EH (cell line): ENCODE measurements at regions not wholly inside any gene's neighbourhood (a gene's known extent, or its start where the extent isn't known, plus 50 kb on each side); places are given as distances from the start of the nearest gene placed in this dataset.

ENCODE experiments used
- DNase-seq: peaks from one replicate; pipeline ENCODE4 v3.0.0-alpha.2; 2015; ENCODE audit warnings: low read depth

DNA sequence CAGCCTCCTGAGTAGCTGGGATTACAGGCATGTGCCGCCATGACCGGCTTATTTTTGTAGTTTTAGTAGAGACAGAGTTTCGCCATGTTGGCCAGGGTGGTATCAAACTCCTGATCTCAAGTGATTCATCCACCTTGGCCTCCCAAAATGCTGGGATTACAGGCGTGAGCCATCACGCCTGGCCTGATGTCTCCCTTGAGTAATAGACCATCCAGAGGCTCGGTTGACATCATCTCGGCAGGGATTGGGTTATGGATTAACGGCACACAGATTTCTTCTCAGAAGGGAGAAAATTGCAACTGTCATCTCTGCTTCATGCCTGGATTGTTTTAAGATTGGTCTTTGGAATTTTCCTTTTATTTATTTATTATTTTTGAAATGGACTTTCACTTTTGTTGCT lies 239.2 kb upstream of the LARGE1 start:
- no peak for DNase-seq

DNA sequence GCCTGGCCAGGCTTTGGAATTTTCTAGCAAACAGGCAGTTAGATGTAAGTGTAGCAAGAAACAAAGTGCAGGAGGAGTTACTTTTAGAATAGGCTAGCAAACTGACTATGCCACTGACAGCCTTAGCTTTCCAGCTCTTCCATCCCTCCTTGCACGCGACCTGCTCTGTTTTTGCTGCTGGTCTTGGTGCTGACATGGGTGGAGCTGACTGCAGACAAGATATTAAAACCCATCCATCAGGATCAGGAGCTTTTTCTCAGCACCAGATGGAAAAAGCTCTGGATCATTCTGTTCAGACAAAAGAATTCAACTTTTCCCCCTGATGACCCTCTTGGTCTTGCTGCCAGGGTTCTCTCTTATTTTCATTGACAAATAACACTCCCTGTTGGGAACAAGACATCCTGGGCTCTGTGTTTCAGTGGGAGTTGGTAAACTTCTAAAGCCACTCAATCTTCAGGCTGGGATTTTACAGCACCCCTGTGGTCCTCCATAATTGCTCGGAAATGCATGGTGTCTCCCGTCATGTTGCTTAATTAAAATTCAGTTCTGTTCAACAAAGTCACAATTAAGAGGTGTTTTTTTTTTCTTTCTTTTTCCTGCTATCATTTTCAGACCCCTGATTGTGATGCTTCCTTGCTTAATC lies 240.0 kb upstream of the LARGE1 start:
- no peak for DNase-seq

DNA sequence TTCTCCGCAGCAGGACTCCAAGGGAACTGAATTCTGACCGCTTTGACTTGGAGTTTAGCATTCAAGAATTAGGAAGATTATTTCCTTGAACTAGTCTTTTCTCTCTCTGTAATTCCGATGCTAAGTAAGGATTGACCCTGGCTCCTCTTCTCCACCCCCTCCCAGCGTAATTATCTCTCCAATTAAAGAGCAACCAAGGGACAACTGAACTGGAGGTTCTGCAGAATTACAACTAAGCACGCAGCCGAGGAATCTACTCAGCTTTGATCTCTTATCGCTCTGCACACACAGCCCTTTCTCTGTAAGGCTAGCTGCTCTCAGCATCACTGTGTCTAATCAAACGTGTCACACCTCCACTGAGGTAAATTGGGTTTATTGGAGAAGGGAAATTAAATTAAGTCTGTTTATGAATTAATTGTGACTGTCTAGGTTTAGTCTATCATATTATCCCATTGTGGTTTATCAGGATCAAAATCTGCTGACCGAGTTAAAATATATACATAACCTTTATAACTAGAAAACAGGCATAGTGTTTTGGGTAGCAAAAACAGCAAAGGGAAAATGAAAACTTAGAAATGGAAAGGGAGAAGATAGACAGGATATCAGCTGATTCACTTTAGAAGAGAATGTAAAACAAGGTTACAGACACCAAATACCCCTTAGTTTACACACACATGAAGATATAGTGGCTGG lies 241.3 kb upstream of the LARGE1 start:
- no peak for DNase-seq

DNA sequence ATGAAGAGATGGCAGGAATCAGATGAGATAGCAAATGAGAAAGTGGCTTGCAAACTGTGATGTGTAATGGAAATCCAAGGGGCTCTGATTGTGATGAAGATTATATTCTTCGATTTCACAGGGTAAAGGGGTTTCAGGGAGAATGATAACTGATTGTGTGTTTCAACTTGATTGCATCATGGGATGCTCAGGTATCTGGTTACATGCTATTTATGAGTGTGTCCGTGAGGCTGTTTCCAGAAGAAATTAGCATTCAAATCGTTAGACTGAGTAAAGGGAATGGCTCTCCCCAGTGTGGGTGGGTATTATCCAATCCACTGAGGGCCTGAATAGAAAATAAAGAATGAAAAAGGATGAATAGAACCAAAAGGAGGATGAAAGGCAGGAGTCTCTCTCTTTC lies 278.7 kb upstream of the LARGE1 start:
- no peak for DNase-seq

DNA sequence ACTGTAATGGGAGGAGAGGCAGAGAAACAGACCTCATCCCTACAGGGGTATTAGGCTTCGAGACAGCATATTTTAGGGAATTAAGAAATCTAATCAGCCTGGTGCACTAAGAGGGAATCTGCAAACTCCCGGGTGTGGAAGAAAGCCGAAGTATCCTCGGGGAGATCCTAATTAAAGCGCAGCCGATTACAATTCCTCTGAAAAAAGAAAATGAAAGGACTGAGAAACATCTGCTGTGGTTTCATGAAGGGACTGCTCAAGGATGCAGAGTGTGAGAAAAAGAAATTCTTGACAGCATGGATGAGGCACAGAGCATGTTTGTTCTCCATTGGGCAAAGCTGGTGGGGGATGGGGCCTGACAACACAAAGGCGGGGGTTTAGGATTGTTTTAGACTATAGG lies 290.0 kb upstream of the LARGE1 start:
- DNase-seq, result no peak

DNA sequence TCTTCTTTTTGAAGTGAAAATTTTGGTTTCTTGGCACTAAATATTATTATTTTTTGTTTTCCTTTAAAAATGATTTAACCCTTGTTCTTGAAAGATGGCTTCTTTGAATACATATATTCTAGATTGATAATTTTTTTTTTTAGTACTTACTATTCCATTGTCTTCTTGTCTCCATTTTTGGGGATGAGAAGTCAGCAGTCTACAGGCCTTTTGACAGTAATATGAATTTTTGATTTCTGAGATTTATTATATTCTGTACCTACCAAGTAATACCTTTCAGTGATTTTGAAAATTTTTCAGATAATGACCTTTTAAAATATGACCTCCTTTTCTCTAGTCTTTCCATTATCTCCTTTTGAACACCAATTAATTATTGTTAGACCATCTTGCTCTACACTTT lies 294.1 kb upstream of the LARGE1 start:
- DNase-seq, result no peak

DNA sequence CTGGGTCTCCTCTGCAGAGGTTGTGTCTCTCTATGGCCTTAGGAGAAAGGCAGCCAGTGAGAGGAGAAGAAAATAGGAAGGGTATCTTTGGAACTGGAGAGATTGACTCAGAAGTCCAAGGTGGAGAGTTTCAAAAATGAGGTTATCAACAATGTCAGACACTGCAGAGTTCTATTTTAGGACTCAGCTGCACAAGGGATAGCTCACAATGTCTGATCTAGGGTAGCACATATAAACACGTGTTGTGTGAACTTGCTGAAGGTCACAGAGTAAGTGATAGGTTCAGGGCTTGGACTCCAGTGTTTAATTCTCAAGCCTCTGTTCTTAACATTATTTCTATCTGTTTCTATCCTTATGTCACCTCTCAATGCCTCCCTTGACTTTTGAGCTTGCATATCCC lies 305.0 kb upstream of the LARGE1 start:
- DNase-seq, result no peak

DNA sequence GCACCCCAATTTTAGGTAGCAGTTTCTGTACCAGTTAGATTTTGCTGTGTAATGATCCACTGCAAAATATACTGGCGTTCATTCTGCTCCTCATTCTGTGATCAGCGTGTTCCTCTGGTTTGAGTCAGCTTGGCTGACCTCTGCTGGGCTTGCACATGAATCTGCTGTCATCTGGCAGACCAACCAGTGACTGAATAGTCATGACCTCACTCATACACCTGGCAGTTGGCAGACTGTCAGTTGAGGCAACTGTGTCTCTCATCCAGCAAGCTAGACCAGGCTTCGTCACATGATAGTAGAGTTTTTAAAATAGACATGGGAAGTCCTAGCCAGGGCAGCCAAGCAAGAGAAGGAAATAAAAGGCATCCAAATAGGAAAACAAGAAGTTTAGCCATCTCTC lies 316.3 kb upstream of the LARGE1 start:
- no peak for DNase-seq

DNA sequence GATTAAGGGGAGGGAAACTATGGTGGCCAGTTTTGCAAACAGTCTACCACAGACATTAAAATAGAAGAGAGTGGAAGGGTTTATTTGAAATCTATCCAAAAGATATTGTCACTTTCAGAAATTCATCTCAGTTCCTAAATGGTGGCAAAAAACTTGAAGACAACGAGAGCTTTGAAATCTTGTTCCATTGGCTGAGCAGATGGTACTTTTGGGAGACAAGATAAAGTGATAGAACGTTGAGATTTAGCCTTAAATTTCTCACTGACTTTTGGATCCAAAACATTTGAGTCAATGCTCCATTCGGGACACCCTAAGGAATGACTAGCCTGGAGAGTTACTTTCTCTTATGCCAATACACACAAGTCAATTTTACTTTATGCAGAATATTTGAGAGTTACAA lies 319.1 kb upstream of the LARGE1 start:
- no peak for DNase-seq

DNA sequence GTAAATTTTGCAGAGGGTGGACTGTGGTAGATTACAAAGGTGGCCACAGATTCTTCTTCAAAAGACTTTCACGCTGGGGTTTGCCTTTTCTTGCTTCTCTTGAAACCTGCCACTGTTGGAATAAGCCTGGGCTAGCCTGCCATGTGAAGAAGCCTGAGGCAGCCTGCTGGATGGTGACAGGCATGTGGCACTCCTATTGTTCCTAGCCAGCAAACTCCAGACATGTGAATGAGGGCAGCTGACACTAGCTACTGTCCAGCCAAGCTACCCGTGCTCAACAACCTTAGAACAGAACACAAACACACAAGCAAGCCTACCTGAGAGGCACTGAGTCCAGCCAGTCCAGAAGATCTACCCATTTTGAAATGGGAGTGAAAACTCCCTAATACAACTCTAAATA lies 322.7 kb upstream of the LARGE1 start:
- DNase-seq, result no peak

DNA sequence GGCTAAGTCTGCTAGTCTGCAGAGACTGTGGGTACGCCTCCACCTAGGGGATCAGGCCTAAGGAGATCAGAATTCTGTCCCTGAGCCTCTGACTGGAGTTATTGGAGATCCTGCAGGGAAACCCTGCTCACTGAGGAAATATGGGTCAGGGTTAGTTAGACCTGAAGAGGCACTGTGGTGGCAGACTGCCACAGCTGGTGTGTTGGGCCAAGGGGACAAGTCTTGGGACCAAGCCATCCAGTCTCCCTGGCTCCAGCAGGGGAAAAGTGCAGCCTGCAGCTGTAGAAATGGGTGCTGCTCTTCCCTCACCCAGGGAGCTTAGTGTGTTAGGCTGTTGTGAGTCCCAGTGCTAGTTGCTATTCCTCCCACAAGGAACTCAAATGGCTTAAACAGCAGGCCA lies 334.8 kb upstream of the LARGE1 start:
- no peak for DNase-seq

DNA sequence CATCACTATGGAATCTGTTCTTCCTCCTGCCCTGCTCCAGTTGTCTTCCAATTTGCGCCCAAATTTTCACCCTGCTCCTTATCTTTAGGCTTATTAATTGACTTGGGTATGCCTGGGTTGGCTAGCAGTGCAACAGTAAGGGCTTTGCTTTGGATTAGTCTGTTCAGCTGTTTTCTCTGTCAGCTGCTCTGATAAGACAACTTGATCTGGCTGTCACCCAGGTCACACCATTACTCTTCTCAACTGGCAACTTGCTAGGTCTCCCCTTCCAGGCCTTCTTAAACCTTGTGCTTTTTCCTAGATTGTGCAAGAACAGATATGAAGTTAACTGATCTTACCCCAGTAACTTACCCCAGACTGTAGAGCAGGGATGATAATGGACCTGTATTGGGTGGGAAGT lies 357.8 kb upstream of the LARGE1 start:
- DNase-seq, result no peak

DNA sequence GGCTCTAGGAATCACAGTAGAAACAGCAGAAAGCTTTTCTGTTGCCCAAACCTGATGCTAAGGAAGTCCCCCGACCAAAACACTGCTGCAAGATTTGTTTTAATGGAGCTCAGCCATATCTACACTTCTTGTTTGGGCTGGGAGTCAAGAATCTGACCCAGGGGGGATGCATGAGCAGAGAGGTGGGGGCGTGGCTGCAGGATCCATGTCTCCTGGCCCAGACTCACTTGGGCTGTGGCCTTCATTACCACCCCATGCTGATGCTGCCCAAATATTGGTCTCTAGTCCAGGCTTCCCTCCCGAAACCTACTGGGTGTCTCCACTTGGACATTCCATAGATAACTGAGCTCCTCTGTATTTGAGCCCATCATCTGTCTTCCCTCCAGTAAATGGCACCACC lies 361.5 kb upstream of the LARGE1 start:
- no peak for DNase-seq

DNA sequence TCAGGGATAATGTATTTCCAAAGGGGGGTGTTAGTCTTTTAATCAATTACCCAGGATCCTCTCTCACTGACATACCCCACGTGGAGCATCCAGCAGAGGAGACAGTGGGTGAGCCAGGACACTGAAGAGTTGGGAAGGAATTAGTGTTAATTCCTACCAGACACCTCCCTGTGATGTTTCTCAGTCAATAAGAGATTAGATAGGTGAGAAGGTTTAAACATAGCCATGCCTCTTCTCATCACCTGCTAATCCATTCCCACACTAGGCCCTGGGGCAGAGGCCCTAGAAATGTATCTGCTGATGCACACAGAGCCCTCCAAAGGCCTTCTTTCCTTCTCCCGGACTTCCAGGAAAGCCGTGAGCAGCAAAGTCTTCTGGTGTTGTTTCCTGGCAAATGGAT lies 363.6 kb upstream of the LARGE1 start:
- DNase-seq, result no peak

DNA sequence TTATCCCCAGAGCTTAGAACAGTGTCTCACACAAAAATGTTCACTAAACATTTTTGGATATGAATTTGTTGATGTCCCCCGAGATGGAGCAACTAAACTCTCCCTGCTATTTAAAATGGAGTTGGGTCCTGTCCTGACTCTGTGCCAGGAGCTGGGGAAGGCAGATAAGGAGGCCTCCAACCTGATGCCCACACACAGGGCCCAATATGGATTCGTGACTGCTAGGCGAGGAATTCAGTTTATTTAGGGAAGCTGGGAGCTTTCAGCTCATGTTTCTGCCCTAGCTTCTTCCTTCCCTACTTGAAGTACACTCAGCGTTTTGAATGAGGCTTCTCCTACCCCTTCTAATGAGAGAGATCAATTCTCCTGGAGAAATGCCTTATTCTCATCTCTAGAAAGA lies 373.0 kb upstream of the LARGE1 start:
- no peak for DNase-seq

DNA sequence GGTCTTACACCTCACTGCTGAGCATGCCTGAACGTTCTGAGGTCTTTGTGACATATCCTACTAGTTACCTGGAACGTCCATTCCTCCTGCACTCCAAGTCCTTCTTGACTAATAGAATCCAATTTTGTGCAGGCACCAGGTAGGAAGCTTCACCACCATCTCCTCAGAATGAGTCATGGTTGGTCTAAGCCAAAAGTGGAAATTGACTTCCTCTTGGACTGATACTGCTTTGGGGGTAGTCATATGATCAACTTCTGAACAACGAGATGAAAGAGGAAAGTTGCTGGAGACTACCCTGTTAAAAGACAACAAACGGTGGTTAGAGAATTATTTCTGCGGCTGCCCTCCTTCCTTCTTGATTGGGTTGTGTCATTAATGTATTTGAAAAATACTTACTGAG lies 374.2 kb upstream of the LARGE1 start:
- no peak for DNase-seq

DNA sequence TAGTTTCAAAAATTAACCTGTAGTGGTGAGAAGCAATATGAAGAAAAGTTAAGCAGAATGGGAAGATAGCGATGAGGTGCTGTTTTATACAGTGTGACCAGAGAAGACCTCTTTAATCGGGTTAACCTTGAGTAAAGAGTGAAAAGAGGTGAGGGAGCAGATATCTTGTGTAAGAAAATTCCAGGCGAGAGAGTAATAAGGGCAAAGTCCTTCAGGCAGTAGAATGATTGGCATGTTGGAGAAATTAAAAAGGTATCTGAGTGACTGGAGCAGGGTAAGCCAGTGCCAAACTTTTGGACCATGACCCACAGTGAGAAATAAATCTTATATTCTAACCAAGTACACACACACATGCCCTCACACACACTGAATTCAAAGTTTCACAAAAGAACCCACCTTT lies 374.7 kb upstream of the LARGE1 start:
- no peak for DNase-seq

DNA sequence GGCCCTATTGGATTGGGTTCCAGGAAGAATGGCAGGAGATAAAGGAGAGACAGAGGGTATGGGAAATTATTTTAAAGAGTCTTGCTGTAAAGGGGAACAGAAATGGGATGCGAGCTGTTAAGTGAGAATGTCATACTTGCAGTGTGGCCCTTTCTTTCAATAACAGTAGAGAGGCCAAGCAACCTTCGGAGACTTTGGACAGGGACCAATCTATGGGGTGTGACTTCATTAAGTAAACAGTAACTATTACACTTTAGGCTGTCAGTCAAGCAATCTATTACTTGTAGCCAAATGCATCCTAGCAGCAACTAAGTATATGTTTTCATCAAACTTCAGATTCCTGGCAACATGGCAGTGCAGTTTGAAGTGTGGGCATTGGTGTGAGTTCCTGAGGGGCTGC lies 376.2 kb upstream of the LARGE1 start:
- DNase-seq, result no peak

DNA sequence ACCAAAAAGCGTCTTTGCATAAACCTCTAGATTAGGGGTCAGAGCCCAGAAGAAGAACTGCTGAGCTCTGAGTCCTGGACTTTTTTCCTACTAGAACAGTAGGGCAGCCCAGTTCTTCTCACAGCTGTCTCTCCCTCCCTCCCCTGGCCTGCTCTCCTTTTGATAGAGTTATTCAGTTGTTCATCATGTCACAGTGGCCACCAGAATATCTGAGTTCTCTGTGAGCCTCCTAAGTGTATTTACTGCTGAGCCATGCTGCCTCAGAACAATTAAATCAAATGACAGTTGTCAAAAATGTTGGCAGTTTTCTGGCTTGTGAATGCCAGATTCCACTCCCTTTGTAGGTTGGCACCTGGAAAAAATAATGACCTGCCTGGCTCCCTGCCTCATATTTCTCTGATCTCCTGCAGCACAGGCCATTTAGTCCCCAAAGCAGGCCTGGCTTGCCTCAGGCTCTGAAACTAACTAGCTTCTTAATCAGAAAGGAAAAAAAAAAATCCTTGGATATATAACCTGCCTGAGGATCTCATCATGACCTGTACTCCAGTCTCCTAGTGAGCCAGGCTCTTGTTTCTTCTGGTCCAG lies 377.4 kb upstream of the LARGE1 start:
- DNase-seq, result no peak

DNA sequence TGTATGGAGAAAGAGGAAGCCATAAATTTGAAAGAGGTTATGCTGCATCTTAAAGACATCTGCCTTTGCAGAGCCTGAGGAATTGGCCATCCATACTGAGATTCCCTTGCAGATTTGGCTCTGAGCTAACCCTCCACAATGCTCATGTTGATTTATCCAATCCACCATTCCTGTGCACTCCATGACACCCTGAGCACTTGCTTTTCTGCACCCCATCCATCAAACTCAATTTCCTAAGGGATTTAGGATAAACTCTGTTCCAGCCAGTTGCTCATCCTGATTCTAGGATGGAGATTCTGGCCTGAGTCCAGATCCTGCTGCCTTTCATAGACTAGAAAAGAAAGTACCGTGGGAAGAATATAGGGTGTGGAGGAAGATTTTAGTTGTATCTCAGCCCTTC lies 379.2 kb upstream of the LARGE1 start:
- no peak for DNase-seq

DNA sequence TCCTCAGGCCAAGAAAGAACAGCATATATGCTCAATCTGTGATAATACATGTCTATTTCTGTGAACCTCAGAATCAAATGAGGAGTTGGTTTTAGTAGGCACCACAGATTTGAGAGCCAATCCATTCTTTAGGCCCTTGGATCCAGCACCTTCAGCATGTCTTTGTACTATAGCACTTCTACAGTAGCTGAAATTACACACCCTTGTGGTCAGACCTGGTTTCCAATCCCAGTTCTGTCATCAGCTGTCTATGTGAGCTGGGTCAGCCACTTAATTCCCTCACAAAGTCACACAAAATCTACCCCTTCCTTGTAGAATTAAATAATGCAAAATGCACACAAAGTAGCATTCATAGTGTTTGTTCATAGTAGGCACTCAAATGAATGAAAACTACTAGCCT lies 381.3 kb upstream of the LARGE1 start:
- DNase-seq, result no peak

DNA sequence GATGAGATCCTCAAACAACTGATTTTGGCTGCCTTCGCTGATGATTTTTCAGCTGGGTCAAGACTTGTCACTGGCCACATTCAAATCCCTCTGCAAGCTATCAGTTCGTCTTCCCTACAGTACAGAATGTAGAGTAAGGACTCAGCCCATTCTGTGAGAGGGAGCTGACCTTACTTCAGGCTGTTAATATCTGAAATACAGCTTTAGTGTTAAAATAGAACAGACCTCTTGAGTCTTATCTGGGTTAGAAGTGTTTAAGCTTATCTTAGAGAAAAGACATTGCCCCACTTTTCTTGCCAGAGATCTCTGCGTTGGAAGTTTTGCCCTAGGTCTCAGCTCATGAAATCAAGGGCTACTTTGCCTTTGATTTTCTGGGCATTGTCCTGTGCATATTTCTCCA lies 383.4 kb upstream of the LARGE1 start:
- no peak for DNase-seq

DNA sequence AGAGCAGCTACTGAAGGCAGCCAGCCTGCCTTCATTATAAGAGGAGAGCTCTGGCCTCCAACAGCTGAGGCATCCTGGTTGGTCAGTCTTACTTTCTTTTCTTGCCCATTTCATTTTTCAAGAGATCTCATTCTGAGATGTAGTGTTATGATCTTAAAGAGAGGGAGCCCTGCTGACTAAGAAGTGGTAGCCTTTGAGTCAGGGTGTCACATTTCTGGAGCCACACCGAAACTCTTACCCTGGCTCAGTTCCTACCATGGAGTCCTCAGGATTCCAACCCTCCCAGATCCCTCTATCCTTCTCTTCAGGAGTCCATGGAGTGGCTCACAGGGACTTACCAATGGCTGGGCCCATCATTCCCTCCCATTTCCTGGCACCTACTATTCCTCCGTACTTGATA lies 386.1 kb upstream of the LARGE1 start:
- DNase-seq, result no peak

DNA sequence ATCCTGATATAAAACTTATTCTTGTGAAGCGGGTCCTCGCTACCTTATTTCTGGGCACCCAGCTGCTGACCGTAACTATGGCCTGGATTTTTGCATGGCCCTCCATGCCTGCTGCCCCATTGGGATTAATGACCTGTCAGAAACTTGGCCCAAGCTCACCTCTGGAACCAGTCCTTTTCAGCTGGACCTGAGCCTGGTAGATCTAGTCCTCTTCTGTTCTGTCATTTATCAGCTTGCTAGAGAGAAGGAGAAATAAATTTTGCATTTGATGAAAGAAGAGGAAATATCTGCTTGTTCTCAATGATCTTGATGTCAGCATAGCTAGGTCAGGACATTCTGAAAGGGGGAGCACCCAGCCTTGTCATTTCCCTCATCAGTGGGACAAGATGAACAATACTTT lies 387.8 kb upstream of the LARGE1 start:
- DNase-seq, result no peak
